HG02588 (cell line): ENCODE measurements at regions not wholly inside any gene's neighbourhood (a gene's known extent, or its start where the extent isn't known, plus 50 kb on each side); places are given as distances from the start of the nearest gene placed in this dataset.
"Not testable (repeated sequence)": the region's sequence is repeated elsewhere in the genome, so short reads cannot be mapped to it uniquely, and the experiment has no call there.

Experiments
- ATAC-seq: cut with Tn5 transposase; IDR thresholded peaks from one replicate; pipeline ENCODE4 v1.9.1; 2021; ENCODE audit warnings: mild to moderate bottlenecking, moderate library complexity; ENCODE audit not compliant: unreplicated experiment

DNA sequence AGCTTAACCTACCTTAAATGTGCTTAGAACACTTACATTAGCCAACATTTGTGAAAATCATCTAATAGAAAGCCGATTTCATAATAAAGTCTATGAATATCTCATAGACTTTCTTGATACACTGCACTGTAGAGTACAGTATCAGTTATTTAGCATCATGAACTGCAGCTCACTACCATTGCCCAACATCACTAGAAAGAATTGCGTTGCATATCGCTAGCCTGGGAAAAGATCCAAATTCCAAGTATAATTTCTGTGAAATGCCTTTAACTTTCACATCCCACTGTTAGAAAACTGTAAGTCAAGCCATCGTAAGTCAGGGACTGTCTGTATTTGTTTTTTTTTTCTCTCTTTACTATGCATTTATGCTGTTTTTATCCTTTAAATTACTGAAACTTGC lies 918.6 kb upstream of the PABPC4L start:
- ATAC-seq: no peak

DNA sequence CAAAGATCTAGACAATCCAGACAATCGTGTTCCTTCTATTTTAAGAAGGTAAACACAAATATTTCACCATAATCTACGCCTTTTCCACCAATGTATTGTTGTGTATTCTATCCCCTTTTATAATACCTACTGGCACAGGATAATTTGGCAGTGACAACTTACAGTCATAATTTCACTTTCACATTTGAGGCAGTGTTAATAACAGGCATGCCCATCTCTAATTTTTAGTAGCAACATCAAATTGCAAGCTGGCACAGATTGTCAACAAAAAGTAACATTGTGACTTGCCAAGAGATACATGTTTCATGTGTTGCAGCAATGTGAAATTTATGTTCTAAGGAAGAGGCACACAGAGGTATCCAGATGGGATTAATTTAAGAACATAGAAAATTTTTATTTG lies 912.5 kb upstream of the PABPC4L start:
- no peak for ATAC-seq

DNA sequence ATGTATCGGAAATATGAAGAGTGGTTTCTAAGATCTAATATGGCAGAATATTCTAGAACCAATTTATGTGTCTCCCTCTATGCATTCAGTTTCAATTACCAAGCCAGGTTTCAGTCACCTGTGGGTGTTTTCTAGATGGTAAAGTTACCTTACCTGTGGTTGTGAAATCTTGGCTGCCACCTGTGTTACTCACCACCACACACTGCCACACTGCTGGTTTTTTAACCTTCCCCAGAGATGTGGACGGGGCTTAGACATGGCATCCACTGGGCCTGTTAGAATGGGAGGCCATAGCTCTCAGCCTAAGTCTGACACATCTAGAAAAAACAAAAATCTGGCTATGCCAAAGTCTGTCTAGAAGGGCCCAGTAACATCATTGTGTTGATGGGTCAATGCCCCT lies 896.5 kb upstream of the PABPC4L start:
- no peak for ATAC-seq

DNA sequence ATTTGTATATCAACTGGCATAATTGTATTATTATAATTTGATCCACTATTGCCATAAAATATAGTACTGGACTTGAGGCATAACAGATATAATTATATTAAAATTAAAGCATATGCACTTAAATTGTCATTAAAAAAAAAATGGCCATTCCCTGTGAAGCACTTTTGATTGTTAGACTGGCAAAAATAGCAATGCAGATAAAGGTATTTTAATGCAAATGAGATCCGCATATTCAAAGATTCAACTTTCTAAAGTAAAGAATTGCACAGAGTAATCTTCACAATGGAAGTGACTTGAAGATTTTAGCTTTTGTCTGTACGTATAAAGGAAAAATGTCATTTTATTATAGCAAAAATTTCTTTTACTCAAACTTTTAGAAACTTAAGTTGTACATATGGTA lies 871.8 kb upstream of the PABPC4L start:
- ATAC-seq: no peak

DNA sequence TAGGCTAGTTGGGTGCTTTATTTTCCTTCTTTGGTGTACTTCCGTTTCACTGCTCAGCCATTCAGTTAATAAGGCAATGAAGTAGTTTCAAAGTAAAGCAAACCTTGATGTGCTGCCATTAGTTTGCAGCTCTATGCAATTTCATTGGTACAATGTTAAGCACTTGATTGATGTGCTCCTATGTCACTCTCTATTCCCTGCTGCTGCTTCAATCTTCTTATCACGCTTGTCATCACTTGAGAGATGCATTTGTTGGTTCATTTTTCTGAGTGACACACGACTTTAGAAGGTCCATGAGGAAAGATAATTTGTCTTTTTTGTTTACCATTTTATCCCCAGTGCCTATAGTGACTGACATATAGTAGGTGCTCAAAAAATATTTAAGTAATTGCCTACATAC lies 871.0 kb upstream of the PABPC4L start:
- ATAC-seq: no peak

DNA sequence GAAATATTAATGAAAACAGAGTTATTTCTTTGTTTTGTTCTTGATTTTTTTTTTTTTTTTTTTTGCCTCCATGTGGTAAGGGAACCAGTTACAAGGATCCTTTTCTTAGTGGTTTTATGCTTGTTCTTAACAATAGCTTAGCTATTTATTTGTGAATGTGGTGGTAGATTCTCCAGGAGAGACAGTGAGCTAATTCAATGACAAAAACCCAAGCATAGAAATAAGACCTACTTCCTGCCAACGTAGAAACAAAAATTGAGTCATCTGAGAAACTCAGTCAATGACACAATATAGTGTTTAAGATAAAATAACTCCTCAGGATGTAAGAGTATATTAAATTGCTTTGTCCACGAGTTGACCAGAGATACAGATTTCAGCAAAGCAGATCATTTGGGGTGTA lies 863.8 kb upstream of the PABPC4L start:
- ATAC-seq: no peak

DNA sequence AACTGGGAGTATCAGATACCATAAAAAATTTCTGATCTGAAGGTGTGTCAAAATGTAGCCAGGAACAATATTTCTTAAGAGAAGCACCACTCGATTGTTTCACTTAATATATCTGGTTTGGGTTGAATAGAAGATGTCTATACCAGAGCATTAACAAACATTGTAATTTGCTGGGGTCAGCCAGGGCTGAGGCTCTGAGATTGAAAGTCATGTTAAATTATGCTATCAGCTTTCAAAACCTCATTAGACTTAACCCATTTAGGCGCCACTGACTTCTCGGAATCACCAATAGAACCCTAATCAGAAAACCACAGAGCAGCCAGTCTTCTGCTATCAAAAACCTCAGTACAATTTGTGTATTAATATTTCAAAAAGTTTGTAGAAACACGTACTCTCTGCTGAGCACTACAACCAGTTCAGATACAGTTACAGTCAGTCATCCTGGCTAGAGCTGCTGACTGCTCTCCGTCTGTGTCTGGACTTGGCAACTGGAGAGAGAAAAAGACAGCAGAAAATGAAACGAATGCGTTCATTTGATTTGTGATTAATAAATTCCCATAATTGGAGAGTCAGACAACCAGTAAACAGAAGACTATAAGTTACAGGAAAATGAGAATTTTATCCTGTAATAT lies 848.6 kb upstream of the PABPC4L start:
- ATAC-seq: no peak

DNA sequence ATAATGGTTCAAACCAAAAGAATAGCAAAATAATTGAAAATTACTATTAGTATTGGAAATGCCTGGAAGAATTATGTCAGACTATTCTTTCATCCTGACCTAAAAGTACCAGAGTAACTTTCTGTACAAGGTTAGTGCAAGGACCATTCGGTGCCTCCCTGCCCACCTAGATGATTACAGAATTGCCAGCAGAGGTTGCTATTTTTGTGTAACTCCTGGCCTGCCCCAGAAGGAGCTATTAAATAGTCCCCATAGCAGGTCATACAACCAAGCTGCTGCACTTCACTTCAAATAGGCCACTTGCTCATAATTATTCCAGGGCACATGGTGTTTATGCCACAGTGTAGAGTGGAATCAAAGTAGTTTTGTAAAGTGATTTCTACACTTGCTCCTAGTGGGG lies 831.1 kb upstream of the PABPC4L start:
- ATAC-seq: no peak

DNA sequence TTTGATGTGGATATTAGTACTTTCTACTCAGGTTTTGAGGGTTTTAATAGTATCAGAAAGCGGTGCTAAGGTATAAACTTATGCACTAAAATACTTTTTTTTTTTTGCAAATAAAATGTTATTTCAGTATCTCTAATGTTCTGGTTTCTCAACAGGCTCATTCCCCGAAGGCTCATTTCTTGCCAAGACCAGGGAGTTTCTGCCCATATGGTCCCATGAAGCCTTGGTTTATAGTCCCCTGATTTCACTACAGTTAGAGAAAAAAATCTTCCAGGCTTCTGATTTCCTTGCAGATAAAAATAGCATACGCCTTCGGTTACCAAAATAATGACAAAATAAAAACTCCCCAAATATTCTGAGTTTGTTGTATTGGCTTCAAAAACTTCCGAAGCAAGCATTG lies 814.2 kb upstream of the PABPC4L start:
- ATAC-seq: no peak

DNA sequence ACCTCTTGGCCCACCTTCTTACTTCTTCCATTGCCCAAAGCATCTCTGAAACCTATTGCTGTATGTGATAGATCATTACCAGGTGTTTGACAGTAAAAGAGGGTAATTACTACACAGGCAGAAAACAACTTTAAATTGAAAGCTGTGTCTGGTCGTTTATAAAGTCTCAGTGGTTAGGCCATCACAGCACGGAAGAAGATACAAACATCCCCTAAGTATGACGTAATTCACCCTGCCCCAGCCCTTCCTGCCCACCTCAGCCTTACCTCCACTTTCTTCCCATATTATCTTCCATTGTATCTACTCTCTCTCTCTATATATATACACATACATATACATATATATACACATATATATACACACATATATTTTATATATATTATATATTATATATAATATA lies 805.8 kb upstream of the PABPC4L start:
- no peak for ATAC-seq

DNA sequence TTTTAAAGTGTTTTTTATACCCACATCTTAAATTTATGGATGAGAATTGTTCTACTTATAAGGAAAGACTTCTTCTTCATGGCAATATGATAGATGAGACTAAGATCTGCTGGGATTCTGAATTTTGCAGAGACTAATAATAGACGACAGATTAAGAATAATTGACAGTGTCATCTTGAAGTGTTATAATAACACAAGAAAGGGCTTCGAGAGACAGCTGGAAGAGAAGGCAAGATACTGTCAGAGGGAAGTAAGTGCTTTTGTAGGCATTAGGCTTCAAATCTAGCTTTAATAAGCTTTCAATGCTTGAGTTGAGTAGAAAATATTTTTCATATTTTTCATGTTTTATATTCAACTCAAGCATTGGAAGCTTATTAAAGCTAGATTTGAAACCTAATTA lies 797.6 kb upstream of the PABPC4L start:
- no peak for ATAC-seq

DNA sequence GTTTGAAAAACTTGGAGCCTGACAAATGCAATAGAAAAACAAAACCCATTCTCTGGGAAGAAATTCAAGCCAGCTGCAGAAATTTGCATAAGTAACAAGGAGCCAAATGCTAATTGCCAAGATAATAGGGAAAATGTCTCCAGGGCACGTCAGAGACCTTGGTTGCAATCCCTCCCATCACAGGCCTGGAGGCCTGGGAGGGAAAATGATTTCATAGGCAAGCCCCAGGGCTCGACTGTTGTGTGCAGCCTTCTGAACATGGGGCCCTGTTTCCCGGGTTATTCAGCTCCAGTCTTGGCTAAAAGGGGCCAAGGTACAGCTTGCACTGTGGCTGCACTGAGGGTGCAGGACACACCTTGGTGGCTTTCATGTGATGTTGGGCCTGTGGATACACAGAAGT lies 760.4 kb upstream of the PABPC4L start:
- ATAC-seq: no peak

DNA sequence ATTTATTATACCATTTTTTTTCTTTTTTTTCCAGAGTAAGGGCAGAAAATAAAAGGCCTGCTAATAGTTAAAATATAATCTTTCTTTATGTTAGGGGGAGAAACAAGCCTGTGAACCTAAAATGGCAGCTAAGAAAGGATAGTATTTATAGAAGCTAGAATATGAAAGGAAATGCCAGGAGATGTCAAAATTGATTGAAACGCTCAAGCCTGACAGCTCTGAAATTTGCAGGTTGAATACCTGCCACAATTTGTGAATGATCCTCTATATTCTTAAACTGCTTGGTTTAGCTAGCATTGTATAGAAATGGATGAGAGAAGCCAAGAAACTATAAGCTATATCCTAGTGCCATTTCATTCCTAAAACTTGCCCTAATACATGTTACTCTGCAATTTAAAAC lies 757.3 kb upstream of the PABPC4L start:
- ATAC-seq: no peak

DNA sequence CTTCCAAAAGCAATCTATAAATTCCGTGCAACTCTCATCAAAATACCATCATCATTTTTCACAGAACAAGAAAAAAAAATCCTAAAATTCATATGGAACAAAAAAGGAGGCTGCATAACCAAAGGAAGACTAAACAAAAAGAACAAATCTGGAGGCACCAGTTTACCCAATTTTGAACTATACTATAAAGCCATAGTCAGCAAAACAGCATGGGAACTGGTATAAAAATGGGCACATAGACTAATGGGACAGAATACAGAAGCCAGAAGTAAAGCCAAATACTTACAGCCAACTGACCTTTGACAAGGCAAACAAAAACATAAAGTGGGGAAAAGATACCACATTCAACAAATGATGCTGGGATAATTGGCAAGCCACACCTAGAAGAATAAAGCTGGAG lies 753.5 kb upstream of the PABPC4L start:
- no peak for ATAC-seq

DNA sequence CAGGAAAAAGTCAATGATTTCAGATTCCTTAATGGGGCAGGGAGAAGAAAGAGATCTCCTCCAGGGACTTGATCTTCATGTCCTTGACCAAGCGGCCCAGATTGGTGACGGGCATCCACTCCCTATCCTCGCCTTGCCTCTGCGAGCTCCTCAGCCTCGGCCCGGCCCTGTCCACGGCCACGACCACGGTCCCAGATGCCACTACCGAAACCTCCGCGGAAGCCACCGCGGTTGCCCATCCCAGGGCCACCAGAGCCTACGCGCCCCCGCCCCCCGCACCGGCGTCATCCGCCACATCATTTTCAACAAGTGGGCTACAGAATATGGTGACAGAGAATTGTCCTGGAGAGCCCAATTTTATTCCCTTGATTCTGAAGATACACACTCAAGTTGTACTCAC lies 751.2 kb upstream of the PABPC4L start:
- no peak for ATAC-seq

DNA sequence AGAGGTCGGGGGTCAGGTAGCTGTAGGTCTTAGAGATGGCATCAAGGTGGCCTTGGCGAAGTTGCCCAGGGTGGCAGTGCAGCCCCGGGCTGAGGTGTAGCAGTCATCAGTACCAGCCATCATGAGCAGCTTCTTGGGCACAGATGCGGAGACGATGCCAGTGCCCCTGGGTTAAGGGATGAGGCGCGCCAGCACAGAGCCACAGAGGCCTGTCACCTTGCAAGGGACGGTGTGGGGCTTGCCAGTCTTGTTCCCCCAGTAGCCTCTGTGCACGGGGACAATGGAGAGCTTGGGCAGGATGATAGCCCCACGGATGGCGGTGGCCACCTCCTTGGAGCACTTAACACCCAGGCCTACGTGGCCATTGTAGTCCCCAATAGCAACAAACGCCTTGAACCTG lies 750.7 kb upstream of the PABPC4L start:
- no peak for ATAC-seq

DNA sequence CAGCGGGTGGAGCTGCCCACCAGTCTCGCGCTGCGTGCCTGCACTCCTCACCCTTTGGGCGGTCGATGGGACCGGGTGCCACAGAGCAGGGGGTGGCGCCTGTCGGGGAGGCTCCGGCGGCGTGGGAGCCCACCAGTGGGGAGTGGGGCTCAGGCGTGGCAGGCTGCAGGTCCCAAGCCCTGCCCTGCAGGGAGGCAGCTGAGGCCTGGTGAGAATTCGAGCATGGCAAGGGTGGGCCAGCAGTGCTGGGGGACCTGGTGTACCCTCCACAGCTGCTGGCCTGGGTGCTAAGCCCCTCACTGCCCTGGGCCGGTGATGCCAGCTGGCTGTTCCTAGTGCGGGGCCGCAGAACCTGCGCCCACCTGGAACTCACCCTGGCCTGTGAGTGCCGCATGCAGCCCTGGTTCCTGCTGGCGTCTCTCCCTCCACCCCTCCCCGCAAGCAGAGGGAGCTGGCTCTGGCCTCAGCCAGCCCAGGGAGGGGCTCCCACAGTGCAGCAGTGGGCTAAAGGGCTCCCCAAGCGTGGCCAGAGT lies 746.6 kb upstream of the PABPC4L start:
- ATAC-seq: no peak

DNA sequence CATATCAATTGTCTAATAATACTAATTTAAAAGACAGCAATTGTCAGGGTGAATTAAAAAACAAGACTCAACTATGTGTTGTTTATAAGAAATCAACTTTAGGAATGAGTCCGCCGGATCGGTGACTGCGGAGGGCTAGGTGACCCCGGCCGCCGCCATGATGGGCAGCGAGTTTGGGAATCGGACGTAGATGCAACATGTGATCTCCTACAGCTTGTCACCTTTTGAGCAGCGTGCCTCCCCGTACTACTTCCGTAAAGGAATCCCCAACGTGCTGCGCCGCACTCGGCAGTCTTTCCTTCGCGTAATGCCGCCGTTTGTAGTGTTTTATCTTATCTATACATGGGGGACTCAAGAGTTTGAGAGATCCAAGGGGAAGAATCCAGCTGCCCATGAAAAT lies 742.5 kb upstream of the PABPC4L start:
- ATAC-seq: no peak

DNA sequence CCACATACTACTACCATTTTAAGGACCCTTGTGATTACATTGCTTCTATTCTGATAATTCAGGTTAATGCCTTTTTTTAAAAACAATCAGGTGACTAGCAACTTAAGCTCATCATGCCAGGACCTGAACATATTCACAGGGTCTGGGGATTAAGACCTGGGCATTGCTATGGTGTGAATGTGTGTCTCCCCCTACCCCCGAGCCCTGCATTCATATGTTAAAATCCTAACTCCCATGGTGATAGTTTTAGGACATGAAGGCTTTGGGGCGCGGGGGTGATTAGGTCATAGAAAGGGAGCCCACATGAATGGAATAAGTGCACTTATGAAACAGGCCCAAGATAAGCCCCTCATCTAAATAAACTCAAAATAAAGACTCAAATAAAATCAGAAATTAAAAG lies 734.4 kb upstream of the PABPC4L start:
- ATAC-seq: no peak

DNA sequence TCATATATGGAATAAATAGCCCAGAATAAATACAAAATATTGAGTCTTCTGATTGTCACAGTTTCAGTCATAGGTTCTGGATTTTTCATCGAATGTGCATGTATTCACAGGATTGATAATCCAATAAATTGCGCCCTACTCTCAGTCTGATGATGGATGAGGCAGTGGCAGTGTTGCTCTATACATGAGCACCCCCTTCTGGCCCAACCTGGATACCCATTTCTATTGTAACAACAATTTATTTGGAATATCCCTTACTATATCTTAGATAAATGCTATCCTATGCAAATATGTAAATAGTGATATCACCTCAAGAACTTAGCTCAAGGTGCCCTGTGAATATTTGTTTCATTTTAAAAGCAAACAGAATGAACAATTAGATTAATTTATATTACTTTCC lies 733.7 kb upstream of the PABPC4L start:
- ATAC-seq: no peak

DNA sequence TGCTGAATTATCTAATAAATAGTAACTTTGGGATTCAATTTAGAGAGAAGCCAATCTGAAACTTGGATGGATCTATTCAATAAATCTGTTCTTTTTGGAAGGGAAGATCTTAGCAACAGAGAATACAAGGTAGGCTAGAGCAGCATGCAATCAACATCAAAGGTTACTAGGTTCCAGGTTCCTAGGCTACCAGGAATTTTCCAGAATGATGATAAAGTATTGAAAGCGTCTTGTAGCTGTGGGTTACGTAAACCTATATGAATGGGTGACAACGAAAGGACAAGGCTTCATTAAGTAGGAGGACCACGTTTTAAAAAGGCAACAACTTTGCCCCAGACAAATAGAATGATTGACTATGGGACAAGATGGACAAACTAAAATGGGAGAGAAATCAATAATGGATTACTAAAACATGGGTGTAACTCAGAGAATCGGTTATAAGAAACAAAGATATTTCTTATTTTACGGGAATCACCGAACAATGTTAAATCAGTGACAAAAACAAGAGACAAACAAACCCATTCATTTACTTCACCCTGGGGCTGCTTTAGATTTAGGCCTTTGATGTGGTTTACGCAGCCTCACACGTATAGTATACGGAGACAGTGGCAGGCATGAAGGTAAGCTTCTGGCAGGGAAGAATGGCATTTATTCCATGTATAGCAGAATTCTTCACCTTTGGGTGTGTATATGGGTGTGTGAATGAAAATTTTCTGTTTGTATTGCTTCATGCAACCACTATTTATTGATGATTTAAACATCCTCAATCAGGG lies 732.6 kb upstream of the PABPC4L start:
- ATAC-seq: no peak

DNA sequence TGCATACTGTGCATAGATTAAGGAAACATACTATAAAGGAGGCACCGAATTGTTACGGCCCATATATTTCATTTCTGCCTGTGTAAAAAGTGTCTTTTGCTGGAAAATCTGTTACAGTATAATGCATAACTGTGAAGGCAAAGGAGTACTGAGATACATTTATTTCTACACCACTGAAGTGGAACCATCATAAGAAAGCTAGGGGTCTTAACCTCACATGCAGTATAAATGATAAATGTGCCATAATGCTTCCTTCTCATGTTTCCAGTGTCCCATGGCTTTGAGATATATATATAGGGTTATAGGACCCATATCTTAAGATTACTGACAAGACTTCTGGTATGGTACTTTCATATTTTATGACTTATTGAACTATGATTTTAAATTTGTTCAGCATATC lies 713.8 kb upstream of the PABPC4L start:
- no peak for ATAC-seq

DNA sequence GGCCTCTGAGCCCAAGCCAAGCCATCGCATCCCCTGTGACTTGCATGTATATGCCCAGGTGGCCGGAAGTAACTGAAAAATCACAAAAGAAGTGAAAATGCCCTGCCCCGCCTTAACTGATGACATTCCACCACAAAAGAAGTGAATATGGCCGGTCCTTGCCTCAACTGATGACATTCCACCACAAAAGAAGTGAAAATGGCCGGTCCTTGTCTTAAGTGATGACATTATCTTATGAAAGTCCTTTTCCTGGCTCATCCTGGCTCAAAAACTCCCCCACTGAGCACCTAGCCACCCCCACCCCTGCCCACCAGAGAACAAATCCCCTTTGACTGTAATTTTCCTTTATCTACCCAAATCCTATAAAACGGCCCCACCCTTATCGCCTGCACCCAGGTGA lies 712.7 kb upstream of the PABPC4L start:
- ATAC-seq: not testable (repeated sequence)
